GM12873 (cell line): ENCODE measurements at regions not wholly inside any gene's neighbourhood (a gene's known extent, or its start where the extent isn't known, plus 50 kb on each side); places are given as distances from the start of the nearest gene placed in this dataset.

Source experiments
- CTCF ChIP-seq: IDR thresholded peaks from 2 replicates; pipeline ENCODE4 v1.5.1; 2012; ENCODE audit warnings: low read depth, mild to moderate bottlenecking, moderate library complexity, low read length, control low read depth; ENCODE audit not compliant: insufficient read depth; ENCODE audit errors: missing control alignments

GRCh38 chr12:67873355-67873754 is 115.9 kb upstream of the IFNG-AS1 start:
- no peak for TF ChIP-seq CTCF

GRCh38 chr12:67876305-67876915 is 112.8 kb upstream of the IFNG-AS1 start:
- no peak for TF ChIP-seq CTCF

- no peak for TF ChIP-seq CTCF
Observed at GRCh38 chr12:67877727-67878126, 111.5 kb upstream of the IFNG-AS1 start.

GRCh38 chr12:67879937-67880336 is 109.3 kb upstream of the IFNG-AS1 start:
- TF ChIP-seq CTCF, result no peak

GRCh38 chr12:67881565-67881964 is 107.7 kb upstream of the IFNG-AS1 start:
- no peak for TF ChIP-seq CTCF

GRCh38 chr12:67884596-67884995 is 104.7 kb upstream of the IFNG-AS1 start:
- no peak for TF ChIP-seq CTCF

GRCh38 chr12:67885375-67886169 is 103.7 kb upstream of the IFNG-AS1 start:
- no peak for TF ChIP-seq CTCF
